ENCODE measurements at regions not wholly inside any gene's neighbourhood (a gene's known extent, or its start where the extent isn't known, plus 50 kb on each side); places are given as distances from the start of the nearest gene placed in this dataset.

GRCh38 chr4:3683744-3684421 lies 82.3 kb upstream of the ADRA2C start:
- H3K4me3 ChIP-seq (ENCODE audit: low read depth, low read length) = no peak overlapping the region
- DNase-seq (ENCODE audit: low read depth) = no peak
- no peak for TF ChIP-seq CTCF (IDR thresholded peaks at IDR 0.05; ENCODE audit: insufficient read depth, low read length)

GRCh38 chr4:3683077-3683743 lies 83.0 kb upstream of the ADRA2C start:
- no peak for DNase-seq (ENCODE audit: low read depth)
- H3K4me3 ChIP-seq (ENCODE audit: low read depth, low read length) = no peak overlapping the region
- no peak for TF ChIP-seq CTCF (IDR thresholded peaks at IDR 0.05; ENCODE audit: insufficient read depth, low read length)

GRCh38 chr4:3682236-3683076 lies 83.7 kb upstream of the ADRA2C start:
- no peak for DNase-seq (ENCODE audit: low read depth)
- TF ChIP-seq CTCF (IDR thresholded peaks at IDR 0.05; ENCODE audit: insufficient read depth, low read length) = no peak
- H3K4me3 ChIP-seq (ENCODE audit: low read depth, low read length) = no peak overlapping the region

GRCh38 chr4:3681191-3681590 lies 85.0 kb upstream of the ADRA2C start:
- no peak overlapping the region for H3K4me3 ChIP-seq (ENCODE audit: low read depth, low read length)
- TF ChIP-seq CTCF (IDR thresholded peaks at IDR 0.05; ENCODE audit: insufficient read depth, low read length) = no peak
- no peak for DNase-seq (ENCODE audit: low read depth)

GRCh38 chr4:3680656-3681055 lies 85.5 kb upstream of the ADRA2C start:
- TF ChIP-seq CTCF (IDR thresholded peaks at IDR 0.05; ENCODE audit: insufficient read depth, low read length) = no peak
- no peak for DNase-seq (ENCODE audit: low read depth)
- no peak overlapping the region for H3K4me3 ChIP-seq (ENCODE audit: low read depth, low read length)

GRCh38 chr4:3679851-3680311 lies 86.3 kb upstream of the ADRA2C start:
- H3K4me3 ChIP-seq (ENCODE audit: low read depth, low read length) = no peak overlapping the region
- no peak for DNase-seq (ENCODE audit: low read depth)
- no peak for TF ChIP-seq CTCF (IDR thresholded peaks at IDR 0.05; ENCODE audit: insufficient read depth, low read length)

Data from fibroblast of the aortic adventitia (primary cell).